Kasumi-1 (cell line): ENCODE measurements at regions not wholly inside any gene's neighbourhood (a gene's known extent, or its start where the extent isn't known, plus 50 kb on each side); places are given as distances from the start of the nearest gene placed in this dataset.

Source experiments
- DNase-seq, 2 experiments: peaks; one replicate each; lab custom pipeline; 2025; lab: John Stamatoyannopoulos, UW

DNA sequence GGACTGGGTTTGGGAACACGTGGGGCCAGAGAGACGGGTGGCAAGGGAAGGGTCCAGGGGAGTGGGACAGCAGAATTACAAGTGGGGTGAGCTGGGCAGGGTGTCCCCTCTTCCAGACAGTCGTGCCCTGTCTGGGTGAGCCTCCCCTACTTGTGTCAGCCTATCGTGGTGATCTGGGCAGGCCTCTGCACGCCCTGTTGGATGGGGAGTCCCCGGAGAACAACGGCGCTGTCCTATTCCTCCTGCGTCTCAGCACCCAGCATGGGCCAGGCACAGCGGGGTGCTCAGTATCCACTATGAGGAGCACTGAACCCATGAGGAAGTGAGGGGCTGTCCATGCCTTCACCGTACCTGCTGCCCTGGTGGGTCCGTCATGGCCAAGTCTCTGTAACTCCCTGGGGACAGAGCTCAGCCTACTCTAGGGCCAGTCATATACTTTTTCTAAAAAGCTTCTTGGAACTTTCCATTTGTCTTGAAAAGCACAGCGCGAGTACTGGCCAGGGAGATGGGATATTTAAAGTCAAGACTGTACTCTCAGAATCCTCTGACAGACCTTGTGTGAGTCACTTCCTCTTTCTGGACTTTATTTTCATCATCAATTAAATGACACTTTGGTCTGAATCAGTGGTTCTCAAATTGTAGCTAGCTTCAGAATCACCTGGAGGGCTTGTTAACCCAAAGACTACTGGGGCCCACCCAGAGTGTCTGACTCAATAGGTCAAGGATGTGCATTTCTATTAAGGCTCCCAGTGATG is 81.7 kb upstream of the NECTIN1 start:
- no peak for DNase-seq

DNA sequence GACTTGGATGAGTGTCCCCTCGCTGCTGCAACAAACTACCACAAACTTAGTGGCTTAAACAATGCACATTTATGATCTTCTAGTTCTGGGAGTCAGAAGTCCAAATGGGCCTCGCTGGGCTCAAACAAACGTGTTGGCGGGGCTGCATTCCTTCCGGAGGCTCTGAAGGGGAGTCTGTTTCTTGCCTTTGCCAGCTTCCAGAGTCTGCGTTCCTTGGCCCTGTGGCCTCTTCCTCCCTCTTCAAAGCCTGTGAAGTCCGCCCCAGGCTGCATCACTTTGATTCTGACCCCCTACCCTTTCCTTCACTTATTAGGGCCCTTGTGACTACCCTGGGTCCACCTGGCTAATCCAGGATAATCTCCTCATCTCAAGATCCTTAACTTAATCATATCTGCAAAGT is 80.3 kb upstream of the NECTIN1 start:
- no peak for DNase-seq

DNA sequence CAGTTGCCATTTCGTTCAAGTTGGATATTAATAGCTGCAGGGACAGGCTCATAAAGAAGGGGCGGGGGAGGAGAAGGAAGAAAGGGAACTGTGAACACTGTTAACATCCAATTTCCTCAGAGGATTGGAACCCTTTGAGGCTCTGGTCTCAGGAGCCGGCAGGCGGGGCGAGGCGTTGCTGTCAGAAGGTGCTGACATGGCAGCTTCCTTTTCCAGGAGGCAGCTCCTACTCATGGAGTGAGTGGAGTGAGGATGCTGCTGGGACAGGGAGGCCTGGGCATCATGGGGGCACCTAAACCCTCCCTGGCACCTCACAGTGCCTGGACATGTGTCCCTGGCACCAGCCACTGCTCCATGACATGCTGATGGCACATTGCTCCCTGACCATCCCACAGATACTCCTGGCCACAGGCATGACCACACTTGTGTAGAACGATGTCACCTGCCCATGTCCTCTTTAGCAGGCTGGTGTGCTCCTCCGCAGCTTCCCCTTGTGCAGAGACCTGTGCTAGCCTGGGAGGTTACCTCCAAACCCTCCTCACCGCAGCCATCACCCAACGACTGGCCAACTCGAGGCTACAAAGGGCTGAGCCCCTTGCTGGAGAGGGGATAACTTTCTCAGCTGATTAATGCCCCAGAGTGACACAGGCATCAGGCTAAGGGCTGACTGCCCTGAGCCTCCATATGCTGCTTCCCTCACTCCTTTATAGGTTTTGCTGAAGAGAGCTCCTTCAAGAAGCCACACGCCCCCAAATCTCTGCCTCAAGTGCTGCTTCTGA is 79.6 kb upstream of the NECTIN1 start:
- no peak for DNase-seq

DNA sequence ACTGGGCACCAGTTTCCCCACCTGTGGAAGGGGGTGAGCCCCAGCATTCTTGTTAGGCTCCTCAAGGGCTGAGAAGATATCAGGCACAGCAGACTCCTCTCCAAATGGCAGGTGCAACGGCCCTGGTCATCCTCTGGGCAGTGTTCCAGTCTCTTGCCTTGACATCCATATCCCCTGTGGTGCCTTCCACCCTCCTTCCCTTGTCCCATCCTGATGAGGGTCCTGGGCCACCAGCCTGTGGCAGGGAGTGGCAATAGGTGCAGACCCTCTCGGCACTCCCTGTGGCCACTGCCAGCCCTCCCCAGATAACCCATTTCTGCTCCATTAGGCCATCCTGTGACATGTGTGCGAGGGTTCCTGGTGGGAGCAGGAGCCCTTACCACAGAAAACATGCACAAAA is 78.8 kb upstream of the NECTIN1 start:
- no peak for DNase-seq

DNA sequence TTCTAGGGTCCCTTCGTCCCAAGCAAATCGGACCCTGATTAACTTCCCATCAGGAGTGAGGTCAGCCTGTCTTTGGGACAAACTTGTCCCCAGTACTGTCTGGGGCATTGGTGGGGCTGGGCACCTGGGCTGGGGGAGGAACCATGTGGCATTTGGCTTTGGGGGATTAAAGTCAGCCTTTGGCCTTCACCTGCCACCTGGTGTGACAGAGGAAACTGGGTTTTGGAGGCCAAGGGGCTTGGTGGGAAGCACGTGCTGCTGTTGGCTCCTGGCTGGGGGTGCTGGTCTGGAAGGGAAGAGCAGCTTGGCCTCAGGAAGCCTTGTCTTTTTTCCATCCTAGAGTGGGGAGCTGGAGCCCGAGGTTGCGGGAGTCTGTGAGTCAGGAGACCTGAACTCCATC is 78.4 kb upstream of the NECTIN1 start:
- no peak for DNase-seq

DNA sequence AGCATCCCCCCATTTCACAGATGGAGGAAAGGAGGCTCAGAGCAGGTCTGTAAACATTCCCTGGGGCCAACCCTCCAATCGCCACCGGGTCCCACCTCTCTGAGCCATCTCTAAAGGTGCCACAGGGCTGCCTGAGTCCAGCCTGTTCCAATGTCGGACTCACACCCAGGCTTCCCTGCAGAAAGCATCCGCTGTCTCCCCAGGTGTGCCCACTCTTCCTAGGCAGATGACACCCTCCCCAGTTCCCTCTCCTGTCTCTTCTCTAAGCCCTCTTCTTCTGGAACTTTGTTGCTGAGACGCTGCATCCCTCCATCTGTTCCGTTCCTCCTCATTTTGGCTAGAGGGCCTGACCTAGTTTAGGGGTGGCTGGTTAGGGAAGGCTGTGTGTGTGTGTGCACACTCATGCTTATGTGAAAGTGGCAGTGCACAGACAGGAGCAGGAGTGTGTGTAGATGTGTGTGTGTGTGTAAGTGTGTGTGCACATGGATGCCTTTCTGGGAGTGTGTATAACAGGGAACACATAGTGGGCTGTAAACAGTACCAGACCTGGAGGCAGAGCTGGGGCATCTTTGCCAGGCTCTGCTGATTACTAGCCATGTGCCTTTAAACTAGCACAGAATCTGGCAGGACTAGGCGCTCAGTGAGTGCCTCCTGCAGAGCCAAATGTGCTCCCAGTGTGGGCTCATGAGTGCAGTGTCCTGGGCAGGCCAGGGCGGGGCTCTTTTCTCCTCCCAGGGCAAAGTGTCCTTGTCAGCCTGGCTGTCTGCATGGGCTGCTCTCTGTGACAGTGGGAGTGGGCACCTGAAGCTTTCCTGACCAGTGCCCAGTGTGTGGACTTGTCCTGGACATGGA is 77.3 kb upstream of the NECTIN1 start:
- no peak for DNase-seq

DNA sequence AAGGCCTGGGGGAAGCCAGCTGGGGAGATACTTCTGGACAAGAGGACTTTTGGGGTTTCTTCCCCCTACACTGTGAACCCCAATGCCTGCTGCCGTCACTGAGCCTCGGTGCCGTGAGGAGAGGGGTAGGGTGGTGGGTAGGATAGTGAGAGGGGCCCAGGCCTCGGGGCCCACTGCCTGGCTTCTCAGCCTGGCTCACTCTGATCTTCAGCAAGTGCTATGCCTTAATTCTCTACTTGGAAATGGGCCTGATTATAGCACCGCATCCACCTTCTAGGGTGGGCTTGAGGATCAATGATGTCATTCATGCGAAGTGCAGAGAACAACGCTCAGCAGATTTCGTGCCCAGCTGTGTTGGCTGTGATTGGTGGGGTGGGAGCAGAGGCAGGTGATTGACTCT is 76.7 kb upstream of the NECTIN1 start:
- DNase-seq, result no peak

DNA sequence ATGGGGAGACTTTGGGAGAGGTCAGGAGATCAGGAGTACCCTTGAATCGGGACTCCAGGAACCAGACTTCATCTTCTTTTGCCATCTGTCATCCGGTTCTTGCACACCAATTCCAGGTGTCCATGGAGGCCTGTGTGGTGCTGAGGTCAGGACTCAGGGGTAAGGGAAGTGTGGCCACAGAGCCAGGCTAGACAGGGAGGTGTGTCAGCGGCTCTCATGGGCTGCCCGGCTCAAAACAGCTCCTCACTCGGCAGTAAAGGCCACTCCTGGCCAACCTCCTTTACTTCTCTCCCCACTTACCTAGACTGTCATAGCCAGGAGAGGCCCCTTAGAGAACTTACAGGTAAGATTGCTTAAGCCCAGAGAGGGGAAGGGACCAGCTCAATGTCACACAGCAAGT is 75.7 kb upstream of the NECTIN1 start:
- no peak for DNase-seq

DNA sequence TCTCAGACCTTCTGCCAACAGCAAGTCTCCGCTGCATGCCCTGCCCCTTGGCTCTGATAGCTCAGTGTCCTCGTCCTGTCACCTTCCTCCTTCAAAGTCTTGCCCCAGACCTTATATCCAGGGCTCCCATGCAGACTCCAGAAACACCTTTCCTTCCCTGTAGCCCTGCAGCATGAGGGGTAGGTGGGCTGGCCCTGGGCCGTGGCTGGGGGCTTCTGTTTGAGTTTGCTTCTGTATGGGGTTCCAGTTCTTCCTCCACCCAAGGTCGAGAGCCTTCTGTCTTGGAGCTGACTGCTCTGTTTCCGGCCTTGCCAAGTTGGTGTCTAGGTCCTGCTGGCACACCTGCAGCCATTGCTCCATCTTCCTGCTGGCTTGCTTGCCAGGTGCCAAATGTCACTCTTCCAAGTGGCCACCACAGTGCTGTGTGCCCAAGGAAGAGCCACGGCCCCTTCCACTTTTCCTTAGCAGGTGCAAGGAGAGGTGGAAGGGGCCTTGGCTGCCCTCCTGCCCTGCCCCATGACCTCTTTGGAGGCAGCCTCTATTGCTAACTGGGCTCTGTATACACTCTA is 74.8 kb upstream of the NECTIN1 start:
- DNase-seq, result no peak

DNA sequence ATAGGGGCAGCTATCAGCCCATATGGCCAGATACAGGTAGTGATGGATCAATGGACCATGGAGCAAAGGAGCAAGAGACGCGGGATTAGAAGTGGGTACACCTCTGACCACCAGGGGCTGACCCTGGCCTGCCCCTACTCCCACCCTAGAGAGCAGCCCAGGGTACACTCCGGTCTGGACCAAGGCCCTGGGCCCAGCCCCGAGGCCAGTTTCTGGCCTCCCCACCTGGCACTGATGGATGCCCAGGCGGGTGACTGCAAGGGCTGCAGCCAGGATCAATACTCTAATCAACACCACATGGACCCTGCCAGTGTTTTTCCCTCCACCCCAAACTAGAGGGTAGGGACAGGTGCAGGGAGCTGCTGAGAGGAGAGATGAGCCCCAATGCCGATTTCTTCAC is 74.1 kb upstream of the NECTIN1 start:
- no peak for DNase-seq

DNA sequence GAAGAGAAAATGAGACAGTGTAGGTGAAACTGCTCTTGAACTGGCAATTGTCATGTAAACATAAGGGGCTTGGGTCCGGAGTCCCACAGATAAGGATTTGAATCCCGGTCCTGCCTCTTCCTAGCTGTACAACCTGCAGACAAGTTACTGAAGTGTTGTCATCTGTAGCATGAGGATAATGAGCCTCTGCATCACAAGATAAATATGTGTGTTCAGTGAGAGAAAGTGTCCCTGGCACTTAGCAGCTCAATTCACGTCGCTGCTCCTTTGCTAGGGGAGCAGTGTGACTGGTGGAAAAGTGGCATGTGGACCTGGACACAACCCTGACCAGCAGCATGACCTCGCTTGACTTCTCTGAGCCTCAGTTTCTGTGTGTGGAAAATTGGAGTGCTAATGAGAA is 73.7 kb upstream of the NECTIN1 start:
- DNase-seq, result no peak

DNA sequence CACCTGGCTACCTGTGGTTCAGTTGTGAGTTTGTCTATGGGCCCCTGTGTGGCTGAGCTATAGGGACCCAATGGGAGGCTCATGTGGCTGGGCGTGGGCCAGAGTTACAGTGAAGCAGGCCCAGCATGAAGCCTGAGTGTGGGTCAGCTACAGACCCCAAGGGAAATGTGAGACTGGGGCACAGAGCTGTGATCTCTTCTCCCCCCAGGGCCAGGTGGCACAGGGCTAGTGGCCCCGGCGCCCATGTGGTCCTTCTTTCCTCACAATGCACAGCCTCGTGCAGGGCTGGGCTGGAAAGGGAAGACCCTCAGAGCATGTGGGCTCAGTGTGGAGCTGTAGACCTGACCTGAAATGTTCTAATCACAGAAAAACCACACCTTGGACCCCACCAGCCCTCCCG is 71.6 kb upstream of the NECTIN1 start:
- no peak for DNase-seq

DNA sequence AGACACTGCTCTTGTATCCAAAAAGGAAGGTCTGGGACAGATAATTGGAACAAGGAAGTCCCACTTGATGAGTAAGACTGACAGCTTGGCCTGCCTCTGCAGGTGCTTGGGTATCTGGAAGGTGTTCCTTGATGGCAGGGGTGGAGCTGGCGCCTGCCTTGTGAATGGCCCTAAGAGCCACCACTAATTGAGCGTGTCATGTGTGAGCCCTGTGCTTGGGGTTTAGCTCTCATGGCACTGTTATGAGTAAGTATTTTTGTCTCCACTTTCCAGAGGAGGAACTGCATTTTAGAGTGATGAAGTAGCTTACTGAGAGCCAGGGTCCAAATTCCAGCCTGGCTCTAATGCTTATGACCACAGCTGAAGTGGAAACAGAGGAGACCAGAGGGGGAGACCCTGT is 71.2 kb upstream of the NECTIN1 start:
- no peak for DNase-seq

DNA sequence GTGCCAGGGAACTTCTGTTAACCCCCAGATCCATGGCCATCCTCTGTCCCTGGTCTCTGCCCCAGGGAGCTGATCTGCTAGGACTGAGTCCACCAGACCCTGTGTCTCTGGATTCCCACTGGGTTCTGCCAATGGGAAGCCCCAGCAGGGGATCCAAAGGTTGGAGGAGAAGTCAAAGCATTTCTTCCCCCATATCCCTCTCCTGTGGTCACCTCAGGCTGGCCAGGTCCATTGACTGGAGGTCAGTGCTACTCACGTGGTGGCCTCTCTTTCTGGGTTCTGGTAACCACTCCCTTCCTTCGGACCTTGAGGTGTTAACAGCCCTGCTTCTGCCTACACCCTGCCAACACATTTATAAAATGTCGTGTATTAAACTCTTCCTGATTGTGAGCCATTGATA is 69.7 kb upstream of the NECTIN1 start:
- DNase-seq, result no peak

DNA sequence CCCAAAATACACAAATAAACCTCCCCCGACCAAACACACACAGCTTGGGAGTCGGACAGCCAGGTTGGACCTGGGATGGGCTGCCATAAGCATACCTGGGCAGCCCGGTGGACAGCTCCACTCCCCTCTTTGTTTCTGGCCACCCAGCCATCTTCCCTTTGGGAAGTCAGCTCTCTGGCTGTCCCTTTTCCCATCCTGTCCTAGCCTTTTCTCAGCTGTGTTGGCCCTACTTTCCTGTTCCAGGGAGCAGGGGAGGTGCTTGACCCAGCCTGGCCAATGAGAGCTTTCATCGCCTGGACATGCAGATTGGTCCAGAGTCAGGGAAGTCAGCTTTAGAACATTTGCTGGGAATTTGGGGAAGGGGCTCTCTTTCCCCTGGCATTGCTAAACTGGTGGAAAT is 68.7 kb upstream of the NECTIN1 start:
- DNase-seq, result no peak

DNA sequence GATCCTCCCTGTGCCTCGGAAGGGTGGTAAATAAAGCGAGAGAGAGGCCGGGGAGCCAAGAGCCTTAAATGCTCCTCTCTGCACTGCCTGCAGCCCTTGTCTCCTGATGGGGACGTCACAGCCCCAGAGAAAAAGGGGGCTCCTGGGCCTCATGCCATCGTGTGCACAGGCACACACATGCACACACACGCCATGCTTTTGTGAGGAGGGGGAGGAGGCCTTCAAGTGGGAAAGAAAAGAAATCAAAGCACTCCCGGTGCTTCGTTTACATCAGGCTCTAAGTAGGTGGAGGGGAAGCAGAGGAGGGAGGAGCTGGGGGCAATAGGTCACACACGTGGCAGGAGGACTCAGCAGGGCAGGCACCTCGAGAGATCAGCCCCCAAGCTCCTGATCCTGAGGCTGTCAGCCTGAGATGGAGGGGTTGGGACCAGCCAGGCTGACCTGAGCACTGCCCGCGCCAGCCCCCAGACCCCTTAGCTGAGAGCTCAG is 68.2 kb upstream of the NECTIN1 start:
- no peak for DNase-seq

DNA sequence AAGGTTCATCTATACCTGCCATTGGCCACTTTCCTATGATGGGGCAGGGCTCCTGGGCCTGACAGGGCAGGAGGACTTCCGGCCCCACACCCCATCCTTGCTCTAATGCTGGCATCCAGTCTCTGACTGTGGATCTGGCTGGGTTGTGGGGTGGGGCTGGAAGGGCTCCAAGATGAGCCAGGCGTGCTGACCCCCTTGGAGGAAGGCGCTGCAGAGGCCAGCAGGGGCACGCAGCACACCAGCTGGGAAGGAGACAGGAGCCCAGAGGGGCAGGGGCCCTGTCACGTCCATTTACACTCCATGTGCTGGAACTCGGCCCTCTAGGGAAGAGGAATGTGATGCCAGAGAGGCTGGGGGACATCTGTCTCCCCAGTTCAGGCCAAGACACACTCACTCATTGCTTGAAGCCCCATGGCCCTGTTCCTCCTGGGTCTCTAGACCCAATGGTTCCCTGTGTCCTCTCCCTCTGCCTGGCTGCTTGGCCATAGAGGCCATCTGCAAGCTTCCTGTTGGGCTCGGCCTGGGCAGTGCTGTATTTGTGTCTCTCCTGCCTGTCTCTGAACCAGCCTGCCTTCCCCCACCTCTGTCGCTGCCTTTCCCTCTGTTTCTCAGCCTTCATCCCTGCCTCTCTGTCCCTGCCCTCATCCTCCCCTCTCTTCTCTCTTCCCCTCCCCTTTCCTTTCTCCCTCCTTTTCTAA is 67.5 kb upstream of the NECTIN1 start:
- no peak for DNase-seq

DNA sequence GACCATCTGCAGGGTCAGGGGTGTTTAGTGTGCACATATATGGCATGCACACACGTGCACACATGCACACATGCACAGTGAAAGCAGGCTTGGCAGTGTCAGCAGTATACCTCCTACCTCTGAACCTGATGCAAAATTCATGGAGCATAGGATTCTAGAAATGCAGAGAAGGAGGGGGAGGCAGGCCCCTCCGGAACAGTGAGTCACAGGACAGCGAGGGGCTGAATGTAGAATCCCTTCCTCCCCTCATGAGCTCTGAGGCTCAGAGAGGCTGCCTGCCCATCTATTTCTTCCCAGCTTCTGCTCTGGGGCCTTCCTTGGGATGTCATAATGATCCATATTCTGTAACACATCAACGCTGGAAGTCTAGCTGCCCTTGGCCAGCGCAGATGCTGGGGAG is 66.7 kb upstream of the NECTIN1 start:
- DNase-seq, result no peak

DNA sequence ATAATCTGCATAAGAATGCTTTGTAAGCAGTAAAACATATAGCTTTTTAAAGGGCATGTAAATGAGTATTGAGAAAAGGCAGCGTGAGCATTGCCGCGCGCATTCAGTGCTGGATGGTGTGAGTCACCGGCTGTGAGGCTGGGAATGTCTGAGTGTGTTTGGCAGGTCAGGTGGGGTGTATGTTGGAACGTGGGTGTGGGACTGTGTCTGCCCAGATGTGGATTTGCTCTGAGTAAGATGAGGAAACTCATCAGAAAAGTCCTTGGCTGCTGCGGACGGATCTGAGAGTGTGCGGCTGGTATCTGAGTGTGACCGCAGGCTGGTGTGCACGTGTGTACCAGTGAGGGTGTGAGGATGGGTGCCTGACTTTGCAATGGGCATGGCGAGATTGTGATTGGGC is 66.2 kb upstream of the NECTIN1 start:
- no peak for DNase-seq

DNA sequence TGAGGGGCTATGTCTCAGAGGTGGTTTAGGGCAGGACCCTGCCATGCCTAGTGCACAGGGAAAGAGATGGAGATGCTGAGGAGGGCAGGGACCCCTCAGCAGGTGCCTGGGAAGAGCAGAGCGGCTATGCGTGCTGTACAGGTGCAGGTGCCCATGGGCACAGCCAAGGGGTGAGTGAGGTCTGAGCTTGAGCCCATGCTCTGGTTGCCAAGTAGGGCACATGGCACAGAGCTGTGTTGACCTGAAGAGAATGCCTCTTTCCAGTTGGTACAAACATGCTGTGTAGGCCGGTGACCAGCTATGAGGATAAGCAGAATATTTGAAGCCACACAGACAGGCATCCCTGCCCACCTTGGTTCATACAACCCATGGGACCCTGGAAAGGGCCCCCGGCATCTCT is 65.8 kb upstream of the NECTIN1 start:
- DNase-seq, result no peak

DNA sequence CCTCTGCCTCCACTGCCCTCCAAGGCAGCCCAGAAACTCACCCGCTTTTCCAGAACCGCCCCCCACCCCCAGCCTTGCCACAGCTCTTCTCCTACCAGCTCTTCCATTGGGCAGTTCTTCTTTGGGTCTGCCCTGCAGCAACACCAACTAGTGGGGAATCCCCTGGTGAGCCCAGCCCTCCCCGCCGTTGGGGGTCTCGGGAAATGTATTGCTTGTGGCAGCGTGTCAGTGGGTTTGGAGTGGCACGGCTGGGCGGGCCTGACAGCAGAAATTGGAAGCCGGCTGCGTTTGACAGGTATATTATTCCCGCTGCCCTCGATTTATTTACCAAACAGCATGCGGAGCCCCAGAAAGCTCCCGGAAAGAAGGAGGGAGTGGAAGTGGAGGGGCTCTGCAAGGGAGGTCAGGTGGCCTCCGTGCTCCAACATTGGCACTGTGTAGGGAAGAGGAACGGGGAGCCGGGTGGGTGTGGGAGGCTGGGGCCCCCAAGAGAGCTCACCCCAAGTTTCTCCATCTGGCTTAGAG is 65.2 kb upstream of the NECTIN1 start:
- no peak for DNase-seq
